Memory B cell (primary cell): ENCODE measurements at regions not wholly inside any gene's neighbourhood (a gene's known extent, or its start where the extent isn't known, plus 50 kb on each side); places are given as distances from the start of the nearest gene placed in this dataset.

Experiments
- ATAC-seq: fragments of 150-1000 bp; cut with Tn5 transposase; 2 replicates; pipeline ENCODE4 v1.10.0; 2021; ENCODE audit warnings: low read depth, mild to moderate bottlenecking, moderate library complexity
- DNase-seq, 2 donors: peaks; one replicate each; pipeline ENCODE4 v3.0.0; 2022; ENCODE audit warnings: low spot score in 2 of 2
- H3K27ac Mint-ChIP-seq: one replicate; pipeline ENCODE4 v1.8.0; 2022; ENCODE audit warnings: mild to moderate bottlenecking, moderate library complexity, mixed read lengths
- H3K27me3 Mint-ChIP-seq: one replicate; pipeline ENCODE4 v1.8.0; 2022; ENCODE audit warnings: mixed read lengths
- H3K36me3 Mint-ChIP-seq: one replicate; pipeline ENCODE4 v1.8.0; 2022; ENCODE audit warnings: mild to moderate bottlenecking, mixed read lengths
- H3K4me1 Mint-ChIP-seq: one replicate; pipeline ENCODE4 v1.8.0; 2022; ENCODE audit warnings: mixed read lengths
- H3K4me3 Mint-ChIP-seq: one replicate; pipeline ENCODE4 v1.8.0; 2022; ENCODE audit warnings: mild to moderate bottlenecking, moderate library complexity, mixed read lengths
- H3K9me3 Mint-ChIP-seq: one replicate; pipeline ENCODE4 v1.8.0; 2022; ENCODE audit warnings: mixed read lengths

DNA sequence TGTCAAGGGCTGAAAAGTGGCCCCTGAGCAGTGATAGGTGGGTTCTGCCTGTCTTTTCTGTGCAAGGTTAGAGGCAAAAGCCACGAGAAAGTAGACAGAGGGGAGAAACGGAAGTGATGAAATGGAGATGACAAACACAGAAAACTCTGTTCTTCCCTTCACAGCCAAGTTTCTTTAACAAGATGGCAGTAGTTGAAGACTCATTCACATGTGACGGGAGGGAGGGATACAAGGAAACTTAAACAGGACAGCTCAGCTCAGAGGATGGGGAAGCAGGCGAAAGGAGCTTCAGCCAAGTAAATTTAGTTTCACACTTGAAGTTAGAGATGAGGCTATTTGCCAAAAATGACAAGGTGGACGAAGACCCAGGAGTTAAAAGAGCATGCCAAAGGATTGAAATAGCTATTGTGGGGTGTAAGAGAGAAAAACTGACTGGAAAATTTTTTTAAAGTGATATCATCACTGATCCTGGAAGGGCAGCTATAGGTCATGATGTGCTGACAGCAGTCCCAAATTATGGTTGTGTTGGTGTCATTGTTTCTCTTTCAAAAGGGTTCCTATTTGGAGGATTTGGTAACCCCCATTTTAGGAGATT, 347.9 kb downstream of the EFNB2 start:
- no peak overlapping the region for H3K4me3 Mint-ChIP-seq
- H3K36me3 Mint-ChIP-seq, result no peaks in the 10 kb centered on the region
- H3K27me3 Mint-ChIP-seq, result peaks cover 2% of the 10 kb centered on the region
- no peaks in the 10 kb centered on the region for H3K4me1 Mint-ChIP-seq
- no peak for DNase-seq
- peaks cover 7% of the 10 kb centered on the region for H3K9me3 Mint-ChIP-seq
- no peak for ATAC-seq
- H3K27ac Mint-ChIP-seq, result no peak overlapping the region

DNA sequence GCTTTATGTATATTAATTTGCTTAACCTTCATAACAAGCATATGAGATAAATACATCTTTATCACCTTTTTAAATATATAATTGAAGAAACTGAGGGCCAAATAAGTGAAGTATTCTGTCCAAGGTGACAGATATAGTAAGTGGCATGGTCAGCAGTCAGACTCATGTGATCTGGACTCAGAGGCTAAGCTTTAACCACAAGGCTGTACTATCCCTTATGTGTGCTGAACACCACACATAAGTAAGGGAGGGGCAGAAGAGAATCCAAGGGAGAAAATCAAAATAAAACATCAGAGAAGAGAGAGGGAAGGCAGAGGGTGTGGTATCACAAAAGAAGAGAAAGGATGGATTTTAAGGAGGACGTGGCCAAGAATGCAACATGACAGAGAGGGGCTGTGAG, 348.4 kb downstream of the EFNB2 start:
- Mint-ChIP-seq H3K9me3 (peaks cover 10% of the 10 kb centered on the region), H3K27ac (no peak overlapping the region), H3K4me3 (no peak overlapping the region), H3K27me3 (peaks cover 2% of the 10 kb centered on the region), H3K4me1 (no peaks in the 10 kb centered on the region), H3K36me3 (no peaks in the 10 kb centered on the region)
- ATAC-seq, result no peak
- DNase-seq, result no peak

- H3K36me3 Mint-ChIP-seq, result no peaks in the 10 kb centered on the region
- ATAC-seq (no peak), DNase-seq (no peak)
Measured at GRCh38 chr13:106186366-106187030, 349.0 kb downstream of the EFNB2 start.

GRCh38 chr13:106184790-106185189, 350.7 kb downstream of the EFNB2 start:
- Mint-ChIP-seq H3K27me3 (peaks cover 2% of the 10 kb centered on the region), H3K27ac (no peak overlapping the region), H3K36me3 (no peaks in the 10 kb centered on the region), H3K4me3 (no peak overlapping the region), H3K4me1 (no peaks in the 10 kb centered on the region), H3K9me3 (peaks cover 10% of the 10 kb centered on the region)
- DNase-seq, result no peak
- ATAC-seq, result no peak

More at GRCh38 chr13:106186366-106187030, 349.0 kb downstream of the EFNB2 start:
- H3K27me3 Mint-ChIP-seq, result peaks cover 2% of the 10 kb centered on the region
- no peaks in the 10 kb centered on the region for H3K4me1 Mint-ChIP-seq
- peaks cover 10% of the 10 kb centered on the region for H3K9me3 Mint-ChIP-seq
- no peak overlapping the region for H3K4me3 Mint-ChIP-seq
- H3K27ac Mint-ChIP-seq, result no peak overlapping the region

- H3K9me3 Mint-ChIP-seq, result peaks cover 10% of the 10 kb centered on the region
- H3K27ac Mint-ChIP-seq, result no peak overlapping the region
- no peaks in the 10 kb centered on the region for H3K36me3 Mint-ChIP-seq
- DNase-seq (no peak), ATAC-seq (no peak)
- H3K4me1 Mint-ChIP-seq, result no peaks in the 10 kb centered on the region
- peaks cover 2% of the 10 kb centered on the region for H3K27me3 Mint-ChIP-seq
- H3K4me3 Mint-ChIP-seq, result no peak overlapping the region
Measured at GRCh38 chr13:106183410-106184065, 351.9 kb downstream of the EFNB2 start.

DNA sequence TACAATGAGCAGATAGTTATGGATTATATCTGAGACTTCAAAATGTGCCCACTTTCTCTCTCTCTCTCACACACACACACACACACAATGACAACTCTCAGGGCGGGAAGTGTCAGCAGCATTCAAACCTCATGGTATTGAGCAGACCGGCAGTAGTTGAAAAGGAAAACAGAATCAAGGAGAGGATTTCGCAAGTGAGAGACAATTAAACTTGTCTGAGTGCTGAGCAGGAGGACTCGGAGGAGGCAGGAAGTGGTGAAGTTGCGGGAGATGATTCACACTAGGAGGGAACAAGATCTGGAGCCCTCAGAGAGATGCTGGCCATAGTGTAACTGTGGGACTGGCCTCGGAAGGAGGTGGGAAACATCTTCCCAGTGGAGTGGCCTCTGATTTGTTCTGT, 353.1 kb downstream of the EFNB2 start:
- H3K4me3 Mint-ChIP-seq, result no peak overlapping the region

GRCh38 chr13:106178816-106179215, 356.6 kb downstream of the EFNB2 start:
- no peak for DNase-seq
- Mint-ChIP-seq H3K27ac (no peak overlapping the region), H3K4me3 (no peak overlapping the region), H3K27me3 (peaks cover 2% of the 10 kb centered on the region), H3K36me3 (no peaks in the 10 kb centered on the region), H3K4me1 (no peaks in the 10 kb centered on the region), H3K9me3 (peaks cover 3% of the 10 kb centered on the region)
- ATAC-seq, result no peak

More for the DNA sequence above, 353.1 kb downstream of the EFNB2 start:
- H3K27me3 Mint-ChIP-seq, result peaks cover 2% of the 10 kb centered on the region
- H3K4me1 Mint-ChIP-seq, result no peaks in the 10 kb centered on the region
- peaks cover 10% of the 10 kb centered on the region for H3K9me3 Mint-ChIP-seq
- no peaks in the 10 kb centered on the region for H3K36me3 Mint-ChIP-seq
- H3K27ac Mint-ChIP-seq, result no peak overlapping the region
- DNase-seq (no peak), ATAC-seq (no peak)

DNA sequence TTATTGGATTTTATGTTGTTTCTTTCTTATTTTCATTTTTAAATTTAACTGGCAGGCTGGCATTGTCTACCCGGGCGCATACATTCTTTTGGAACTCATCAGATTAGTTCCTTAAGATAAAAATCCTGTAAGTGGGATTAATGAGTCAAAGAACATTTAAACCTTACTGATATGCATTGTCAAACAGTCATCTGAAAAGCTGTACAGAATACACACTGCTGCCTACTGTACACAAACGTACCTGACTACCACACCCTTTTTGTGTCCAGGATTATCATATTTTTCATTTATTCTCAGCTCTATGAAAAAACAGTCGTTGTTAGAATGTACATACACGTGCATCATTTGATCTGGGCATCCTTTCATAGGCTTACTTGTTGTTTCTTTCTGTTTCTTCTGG, 358.3 kb downstream of the EFNB2 start:
- Mint-ChIP-seq H3K9me3 (peaks cover under 1% of the 10 kb centered on the region), H3K36me3 (no peaks in the 10 kb centered on the region), H3K27ac (no peak overlapping the region), H3K27me3 (peaks cover 2% of the 10 kb centered on the region), H3K4me1 (no peaks in the 10 kb centered on the region), H3K4me3 (no peak overlapping the region)
- DNase-seq (no peak), ATAC-seq (no peak)

GRCh38 chr13:106176117-106176516, 359.3 kb downstream of the EFNB2 start:
- no peak for ATAC-seq

DNA sequence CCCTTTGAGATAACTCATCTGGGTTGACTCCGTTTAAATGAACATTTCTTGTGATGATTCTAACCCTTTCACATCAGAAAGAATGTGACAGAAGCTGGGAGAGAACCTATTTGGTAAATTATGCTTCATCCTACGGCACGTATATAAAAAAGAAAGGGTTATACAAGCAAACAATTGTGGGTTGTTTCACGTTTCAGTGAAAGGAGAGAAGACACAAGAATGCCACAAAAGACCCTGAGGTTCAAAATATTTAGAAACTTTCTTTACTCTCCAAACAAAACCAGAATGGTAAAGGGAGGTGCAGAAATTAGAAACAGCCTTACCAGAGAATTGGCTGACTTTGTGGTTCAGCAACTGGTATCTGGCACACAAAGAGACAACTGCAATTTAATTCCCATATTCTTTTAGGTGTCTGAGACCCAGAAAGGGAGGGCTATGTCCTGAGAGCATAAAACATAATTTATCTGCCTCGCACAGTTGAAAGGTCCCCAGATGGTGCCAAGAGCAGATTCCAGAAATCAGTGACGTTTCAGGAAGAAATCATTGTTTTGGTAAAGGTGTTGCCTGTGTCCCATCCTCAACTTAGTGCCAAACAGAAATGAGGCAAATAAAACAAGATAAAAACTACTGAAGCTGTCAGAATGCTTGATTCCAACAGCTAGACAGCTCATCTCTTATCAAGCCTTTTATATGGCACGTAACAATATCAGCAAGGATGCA, 361.4 kb downstream of the EFNB2 start:
- Mint-ChIP-seq H3K4me3 (no peak overlapping the region), H3K4me1 (no peaks in the 10 kb centered on the region), H3K27me3 (peaks cover 2% of the 10 kb centered on the region), H3K27ac (no peak overlapping the region), H3K9me3 (no peaks in the 10 kb centered on the region), H3K36me3 (no peaks in the 10 kb centered on the region)
- no peak for DNase-seq
- no peak for ATAC-seq

More at GRCh38 chr13:106176117-106176516, 359.3 kb downstream of the EFNB2 start:
- no peaks in the 10 kb centered on the region for H3K9me3 Mint-ChIP-seq
- H3K36me3 Mint-ChIP-seq, result no peaks in the 10 kb centered on the region
- H3K27me3 Mint-ChIP-seq, result peaks cover 2% of the 10 kb centered on the region
- no peak overlapping the region for H3K4me3 Mint-ChIP-seq
- H3K27ac Mint-ChIP-seq, result no peak overlapping the region
- H3K4me1 Mint-ChIP-seq, result no peaks in the 10 kb centered on the region
- no peak for DNase-seq

DNA sequence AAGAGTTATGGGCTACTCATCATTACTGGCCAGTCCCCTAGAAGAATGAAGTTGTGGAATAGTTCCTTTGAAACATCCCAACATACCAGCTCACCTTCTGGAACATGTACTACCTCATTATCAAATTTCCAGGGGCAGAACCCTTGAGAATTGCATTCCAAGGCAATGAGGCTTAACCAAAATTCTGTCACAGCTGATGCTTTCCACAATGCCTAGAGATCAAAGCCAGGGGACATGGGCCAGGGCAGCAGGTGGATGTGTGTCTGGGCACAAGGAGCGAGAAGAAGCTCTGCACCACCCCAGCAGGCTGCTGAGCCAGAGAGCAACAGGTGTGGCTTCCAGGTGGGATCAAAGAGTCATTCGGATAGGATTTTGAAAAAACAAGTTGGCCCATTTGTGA, 362.1 kb downstream of the EFNB2 start:
- DNase-seq (no peak), ATAC-seq (no peak)
- no peaks in the 10 kb centered on the region for H3K9me3 Mint-ChIP-seq
- H3K36me3 Mint-ChIP-seq, result no peaks in the 10 kb centered on the region
- no peak overlapping the region for H3K4me3 Mint-ChIP-seq
- peaks cover 2% of the 10 kb centered on the region for H3K27me3 Mint-ChIP-seq
- no peaks in the 10 kb centered on the region for H3K4me1 Mint-ChIP-seq
- no peak overlapping the region for H3K27ac Mint-ChIP-seq

GRCh38 chr13:106172176-106172905, 363.1 kb downstream of the EFNB2 start:
- no peaks in the 10 kb centered on the region for H3K36me3 Mint-ChIP-seq
- H3K9me3 Mint-ChIP-seq, result peaks cover 3% of the 10 kb centered on the region
- peaks cover 3% of the 10 kb centered on the region for H3K27me3 Mint-ChIP-seq
- H3K27ac Mint-ChIP-seq, result no peak overlapping the region
- no peak for ATAC-seq
- no peak overlapping the region for H3K4me3 Mint-ChIP-seq
- H3K4me1 Mint-ChIP-seq, result no peaks in the 10 kb centered on the region
- DNase-seq, result no peak

- Mint-ChIP-seq H3K36me3 (no peaks in the 10 kb centered on the region), H3K4me3 (no peak overlapping the region), H3K9me3 (peaks cover 7% of the 10 kb centered on the region), H3K27ac (no peak overlapping the region), H3K4me1 (no peaks in the 10 kb centered on the region), H3K27me3 (peaks cover 1% of the 10 kb centered on the region)
- ATAC-seq (no peak), DNase-seq (no peak)
Measured at GRCh38 chr13:106163426-106163825, 372.0 kb downstream of the EFNB2 start.

- H3K27me3 Mint-ChIP-seq, result no peaks in the 10 kb centered on the region
- no peak overlapping the region for H3K4me3 Mint-ChIP-seq
- H3K27ac Mint-ChIP-seq, result no peak overlapping the region
- no peaks in the 10 kb centered on the region for H3K4me1 Mint-ChIP-seq
- DNase-seq (no peak), ATAC-seq (no peak)
- H3K9me3 Mint-ChIP-seq, result peaks cover 4% of the 10 kb centered on the region
- no peaks in the 10 kb centered on the region for H3K36me3 Mint-ChIP-seq
Measured at GRCh38 chr13:106161146-106161545, 374.3 kb downstream of the EFNB2 start.
